GM21528 (cell line): ENCODE measurements at regions not wholly inside any gene's neighbourhood (a gene's known extent, or its start where the extent isn't known, plus 50 kb on each side); places are given as distances from the start of the nearest gene placed in this dataset.

Experiments used
- ATAC-seq: cut with Tn5 transposase; IDR thresholded peaks from one replicate; pipeline ENCODE4 v1.9.1; 2021; ENCODE audit warnings: mild to moderate bottlenecking, moderate library complexity; ENCODE audit not compliant: unreplicated experiment, low FRiP score

DNA sequence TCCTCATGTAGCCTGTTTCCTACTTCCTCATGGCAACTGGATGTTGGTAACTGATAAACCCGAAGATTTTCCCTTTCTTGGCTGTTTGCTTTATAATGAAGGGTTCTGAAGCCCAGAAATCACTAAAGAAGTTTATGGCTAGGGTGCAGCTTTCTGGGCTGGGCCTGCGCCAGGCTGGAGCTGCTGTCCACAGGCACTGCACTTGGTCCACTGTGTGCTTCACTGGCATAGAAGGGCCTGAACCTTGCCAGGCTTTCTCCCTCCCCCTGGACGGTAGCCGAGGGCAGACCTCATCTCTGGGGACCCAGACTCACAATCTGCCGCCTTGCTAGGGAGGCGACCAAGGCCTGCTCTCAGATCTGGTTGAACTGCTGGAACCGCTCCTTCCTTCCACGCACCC, 133.3 kb upstream of the SPRED2 start:
- no peak for ATAC-seq

DNA sequence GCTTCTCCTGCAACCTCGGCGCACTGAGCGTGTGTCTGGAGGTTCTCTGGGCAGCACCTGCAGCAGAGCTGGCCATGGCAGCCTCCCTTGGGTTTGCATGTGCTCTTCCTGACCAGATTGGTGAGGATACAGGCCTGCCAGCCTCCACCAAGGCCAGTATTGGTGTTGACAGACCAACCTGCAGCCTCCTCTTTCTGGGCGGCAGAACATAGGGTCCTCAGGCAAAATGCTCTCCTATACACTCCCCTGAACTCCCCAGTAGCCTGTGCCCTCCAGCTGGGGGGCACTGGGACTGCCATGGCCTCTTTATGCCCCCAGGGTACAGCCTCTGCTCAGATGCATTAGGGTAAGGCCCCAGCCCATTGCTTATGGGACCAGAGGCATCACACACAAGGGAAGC, 131.9 kb upstream of the SPRED2 start:
- ATAC-seq = no peak

DNA sequence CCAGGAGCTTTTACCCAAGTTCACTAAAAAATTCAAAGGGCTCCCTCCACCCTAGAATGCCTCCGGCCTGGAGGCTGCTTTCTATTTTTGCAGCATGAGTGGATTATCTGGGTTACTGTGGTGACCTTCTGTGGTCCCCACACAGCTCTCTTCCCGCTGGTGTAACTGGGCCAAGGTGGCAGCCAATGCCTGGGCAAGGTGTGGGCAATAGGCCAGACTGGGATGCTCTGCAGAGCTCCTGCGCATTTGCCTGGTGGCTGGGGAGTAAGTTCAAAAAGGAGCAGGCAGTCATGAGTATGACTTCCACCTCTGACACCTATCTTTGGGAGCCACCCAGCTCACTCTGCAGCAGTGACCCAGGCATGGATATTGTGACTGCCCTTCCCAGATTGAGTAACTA, 130.5 kb upstream of the SPRED2 start:
- no peak for ATAC-seq

DNA sequence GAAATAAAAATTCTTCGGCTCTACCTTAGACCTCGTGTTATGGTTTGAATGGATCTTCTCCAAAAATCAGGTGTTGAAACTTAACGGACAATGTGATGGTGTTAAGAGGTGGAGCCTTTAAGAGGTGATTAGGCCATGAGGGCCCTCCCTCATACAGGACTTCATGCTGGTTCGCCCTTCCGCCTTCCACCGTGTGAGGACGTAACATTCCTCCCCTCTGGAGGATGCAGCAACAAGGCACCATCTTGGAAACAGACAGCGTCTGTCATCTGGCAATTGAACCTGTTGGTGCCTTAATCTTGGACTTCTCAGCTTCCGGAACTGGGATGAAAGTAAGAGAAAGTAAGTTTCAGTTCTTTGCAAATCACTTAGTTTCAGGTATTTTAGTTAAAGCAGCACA, 126.3 kb upstream of the SPRED2 start:
- ATAC-seq = no peak

DNA sequence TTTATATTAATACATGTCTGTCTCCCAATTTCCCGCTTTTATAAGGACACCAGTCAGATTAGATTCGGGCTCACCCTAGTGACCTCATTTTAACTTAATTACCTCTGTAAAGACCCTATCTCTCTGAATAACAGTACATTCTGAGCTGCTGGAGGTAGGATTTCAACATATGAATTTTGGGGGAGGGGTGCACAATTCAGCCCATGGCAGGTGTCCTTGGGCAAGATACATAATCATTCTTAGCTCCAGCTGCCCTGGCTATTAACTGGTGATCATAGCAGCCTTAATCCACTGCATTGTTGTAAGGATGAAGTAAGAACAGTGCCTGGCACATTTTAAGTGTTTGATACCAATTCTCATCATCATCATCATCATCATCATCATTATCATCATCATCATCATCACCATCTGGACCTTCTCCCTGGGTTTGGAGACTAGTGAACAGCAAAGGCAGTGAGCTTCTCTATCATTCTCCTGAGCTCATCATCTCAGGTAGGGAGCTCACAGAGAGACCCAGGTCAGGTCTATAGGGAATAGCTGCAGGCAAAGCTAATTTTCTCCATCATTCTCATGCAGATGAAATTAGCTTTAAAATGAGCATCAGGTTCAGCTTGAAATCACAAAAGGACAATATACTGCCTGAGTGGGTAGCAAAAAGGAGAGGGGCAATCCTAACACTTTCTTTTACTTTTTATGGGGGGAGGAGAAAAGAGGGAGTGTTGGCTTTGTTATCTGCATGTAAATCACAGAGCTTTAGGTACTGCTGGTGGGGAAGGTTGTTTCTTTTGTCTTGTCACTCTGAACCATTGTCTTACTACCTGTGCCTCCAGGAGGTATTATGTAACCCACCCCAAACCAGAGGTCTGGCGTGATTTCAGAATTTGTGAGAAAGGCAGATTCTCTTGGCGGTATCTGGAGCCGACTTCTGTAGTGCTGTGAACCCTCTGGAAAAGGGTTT, 125.5 kb upstream of the SPRED2 start:
- ATAC-seq = no peak

DNA sequence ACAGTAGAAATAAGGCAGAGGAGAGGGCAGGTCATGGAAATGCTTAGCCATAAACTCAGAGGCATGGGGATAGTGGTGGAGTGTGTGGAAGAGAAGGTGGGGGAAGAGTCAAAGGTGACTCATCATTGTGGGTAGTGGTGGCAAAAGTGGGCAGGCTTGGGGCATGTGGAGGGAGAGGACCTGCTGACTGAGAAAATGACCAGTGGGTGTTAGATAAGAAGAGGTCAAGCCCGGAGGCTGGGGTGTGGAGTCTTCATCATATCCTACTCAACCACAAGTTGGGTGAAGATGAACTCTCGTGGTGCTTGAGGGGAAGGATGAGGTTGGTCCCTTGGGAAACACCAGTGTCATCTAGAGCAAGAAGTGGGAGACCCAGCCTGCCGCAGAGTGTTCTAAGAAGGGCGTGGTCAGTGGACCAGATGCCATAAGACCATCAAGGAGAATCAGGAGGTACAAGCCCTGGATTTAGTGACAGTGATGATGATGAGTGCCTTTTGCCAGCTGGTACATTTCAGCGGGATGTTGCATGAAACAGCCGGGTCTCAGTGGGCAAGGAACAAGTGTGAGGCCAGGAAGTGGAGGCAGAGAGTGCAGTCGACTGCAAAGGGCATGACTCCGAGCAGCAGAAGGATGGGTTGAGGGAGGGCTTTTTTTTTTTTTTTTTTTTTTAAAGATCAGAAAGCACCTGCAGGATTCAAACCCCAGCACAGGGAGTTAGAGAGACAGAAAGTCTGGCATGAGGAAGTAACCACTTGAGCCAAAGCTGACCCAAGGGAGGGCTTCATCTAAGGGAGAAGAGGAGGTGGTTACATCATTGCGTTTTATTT, 122.6 kb upstream of the SPRED2 start:
- ATAC-seq = no peak

DNA sequence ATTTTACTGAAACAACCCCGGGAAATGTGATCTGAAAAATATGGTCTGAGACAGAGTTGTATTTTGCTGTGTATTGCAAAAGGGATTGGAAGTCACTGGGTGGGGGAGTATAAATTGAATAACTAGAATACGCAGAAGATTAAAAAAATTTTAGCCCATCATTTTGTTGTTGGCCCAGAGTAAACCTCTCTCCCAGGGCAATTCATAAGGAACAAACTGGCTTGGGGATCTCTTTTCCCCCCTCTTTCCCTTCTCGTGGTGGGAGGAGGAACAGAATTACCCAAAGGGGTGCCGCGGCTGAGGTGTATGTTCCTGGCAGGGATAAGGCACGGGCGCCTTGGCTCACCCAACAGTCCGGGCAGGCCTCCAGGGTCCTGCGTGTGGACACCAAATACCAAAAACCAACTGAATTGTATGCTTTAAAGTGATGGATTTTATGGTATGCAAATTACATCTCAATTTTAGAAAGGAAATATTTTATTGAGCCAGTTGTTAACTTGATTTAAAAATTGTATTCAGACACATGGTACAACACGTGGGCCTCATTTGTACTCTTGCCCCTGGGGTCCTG, 121.2 kb upstream of the SPRED2 start:
- ATAC-seq = no peak

DNA sequence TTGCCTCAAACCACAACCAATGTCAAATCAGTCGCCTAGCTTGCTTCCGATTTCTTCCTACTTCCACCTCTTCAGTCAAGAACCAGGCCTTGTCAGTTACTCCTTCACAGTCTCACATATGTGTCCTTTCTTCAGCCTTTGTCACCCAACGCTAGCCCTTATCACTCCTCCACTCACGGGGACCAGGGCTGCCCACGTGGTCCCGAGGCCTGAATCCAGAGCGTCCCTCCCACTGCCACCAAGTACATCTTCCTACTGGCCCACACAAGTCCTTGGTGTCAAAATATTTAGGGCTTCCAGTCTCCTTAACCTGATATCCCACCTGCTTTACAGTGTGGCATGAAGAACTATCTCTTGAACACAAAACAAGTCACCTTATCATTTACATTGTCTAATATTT, 119.1 kb upstream of the SPRED2 start:
- ATAC-seq = no peak

DNA sequence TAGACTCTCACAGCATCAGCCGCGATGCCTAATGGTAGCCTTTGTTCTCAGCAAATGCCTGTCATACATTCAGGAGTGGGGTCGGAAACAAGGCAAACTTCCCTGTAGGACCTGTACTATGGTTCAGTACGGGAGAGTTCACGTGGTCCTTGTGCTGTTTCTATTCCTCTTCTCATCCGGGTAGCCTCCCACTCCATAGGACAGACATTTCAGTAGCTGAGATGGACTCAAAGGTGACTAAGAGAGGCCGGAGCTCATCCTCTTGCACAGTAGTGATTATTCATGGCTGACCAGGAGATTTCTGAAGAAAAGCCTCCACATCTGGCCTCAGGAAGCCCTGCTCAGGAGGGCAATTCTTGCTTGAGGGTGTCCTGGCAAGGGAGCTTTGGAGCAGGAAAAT, 117.8 kb upstream of the SPRED2 start:
- ATAC-seq = no peak

DNA sequence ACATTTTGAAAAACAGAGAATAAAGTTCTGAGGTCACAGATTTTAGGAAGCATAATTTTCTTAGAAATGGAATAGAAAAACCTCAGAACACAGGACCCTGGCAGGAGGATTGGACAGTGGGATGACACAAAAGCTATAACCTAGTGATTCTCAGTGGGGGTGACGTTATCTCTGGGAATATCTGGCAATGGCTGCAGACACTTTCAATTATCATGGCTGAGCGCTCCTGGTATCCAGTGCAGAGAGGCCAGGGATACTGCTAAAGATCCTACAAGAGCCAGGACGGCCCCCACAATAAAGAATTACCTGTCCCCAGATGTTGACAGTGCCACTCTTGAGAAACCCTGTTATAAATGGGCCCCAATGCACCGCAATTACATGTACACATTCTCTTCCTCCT, 117.2 kb upstream of the SPRED2 start:
- no peak for ATAC-seq

DNA sequence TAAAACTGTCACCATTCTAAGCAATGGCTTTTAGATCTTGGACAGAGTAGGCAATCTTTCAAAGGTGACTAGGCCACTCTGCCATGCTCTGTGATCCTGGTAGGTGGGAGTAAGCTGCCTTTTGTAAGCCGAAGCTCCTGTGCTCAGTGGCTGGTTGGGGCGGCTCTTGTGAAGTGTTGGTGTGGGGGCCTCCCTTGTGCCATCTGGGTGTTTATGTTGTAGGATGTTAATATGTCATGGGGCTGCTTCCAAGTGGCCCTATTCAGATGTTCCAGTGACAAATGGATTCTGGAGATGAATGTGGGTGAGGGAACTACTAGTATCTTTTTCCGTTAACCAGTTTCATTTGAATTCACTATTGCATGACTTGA, 116.8 kb upstream of the SPRED2 start:
- no peak for ATAC-seq

DNA sequence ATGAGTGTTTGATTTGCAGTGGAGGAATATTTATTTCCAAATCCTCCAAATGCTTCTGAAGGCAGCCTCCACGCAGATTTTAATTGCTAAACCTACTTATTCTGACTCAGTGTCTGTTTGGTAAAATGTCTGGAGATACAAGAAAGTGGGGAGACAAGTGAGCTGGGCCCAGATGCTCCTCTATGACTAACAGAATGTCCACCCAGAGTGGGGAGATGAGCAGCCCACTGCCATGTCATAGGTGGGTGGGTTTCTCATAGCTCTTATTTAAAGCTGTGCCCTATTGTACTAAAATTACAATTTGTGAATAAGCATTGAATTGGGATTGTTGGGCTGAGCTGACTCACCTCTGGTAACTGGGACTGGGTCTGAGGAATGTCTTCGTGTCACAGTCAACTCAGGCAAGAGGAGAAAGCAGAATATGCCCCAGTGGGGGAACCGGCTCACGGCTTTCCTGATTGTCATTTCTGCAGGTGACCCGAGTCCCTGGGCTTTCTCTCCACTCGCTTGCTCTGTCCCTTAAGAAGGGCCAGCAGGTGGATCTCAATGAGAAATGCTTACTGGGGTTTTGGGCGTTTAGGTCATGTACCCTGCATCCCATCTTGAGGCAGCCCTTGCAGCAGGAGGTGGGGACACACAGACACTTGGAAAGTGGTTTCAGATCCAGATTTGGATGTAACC, 116.3 kb upstream of the SPRED2 start:
- ATAC-seq = no peak

DNA sequence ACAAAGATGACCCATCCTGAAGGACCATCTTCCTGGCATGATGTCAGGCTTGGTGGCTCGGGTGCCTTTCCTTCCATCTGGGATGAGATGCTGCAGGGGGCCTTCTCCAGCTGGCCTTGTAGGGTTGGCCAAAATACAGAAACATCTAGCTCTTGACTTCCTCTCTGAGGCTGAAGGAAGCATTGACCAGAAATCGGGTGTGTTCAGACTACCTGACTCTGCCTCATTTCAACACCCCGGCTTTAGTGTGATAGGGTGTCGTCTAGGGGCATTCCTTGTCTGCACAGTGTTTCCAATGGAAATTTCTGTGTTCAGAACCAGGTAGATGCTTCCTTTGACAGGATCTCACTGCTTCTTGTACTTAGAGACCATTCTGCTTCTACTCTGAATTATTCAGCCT, 115.7 kb upstream of the SPRED2 start:
- no peak for ATAC-seq

DNA sequence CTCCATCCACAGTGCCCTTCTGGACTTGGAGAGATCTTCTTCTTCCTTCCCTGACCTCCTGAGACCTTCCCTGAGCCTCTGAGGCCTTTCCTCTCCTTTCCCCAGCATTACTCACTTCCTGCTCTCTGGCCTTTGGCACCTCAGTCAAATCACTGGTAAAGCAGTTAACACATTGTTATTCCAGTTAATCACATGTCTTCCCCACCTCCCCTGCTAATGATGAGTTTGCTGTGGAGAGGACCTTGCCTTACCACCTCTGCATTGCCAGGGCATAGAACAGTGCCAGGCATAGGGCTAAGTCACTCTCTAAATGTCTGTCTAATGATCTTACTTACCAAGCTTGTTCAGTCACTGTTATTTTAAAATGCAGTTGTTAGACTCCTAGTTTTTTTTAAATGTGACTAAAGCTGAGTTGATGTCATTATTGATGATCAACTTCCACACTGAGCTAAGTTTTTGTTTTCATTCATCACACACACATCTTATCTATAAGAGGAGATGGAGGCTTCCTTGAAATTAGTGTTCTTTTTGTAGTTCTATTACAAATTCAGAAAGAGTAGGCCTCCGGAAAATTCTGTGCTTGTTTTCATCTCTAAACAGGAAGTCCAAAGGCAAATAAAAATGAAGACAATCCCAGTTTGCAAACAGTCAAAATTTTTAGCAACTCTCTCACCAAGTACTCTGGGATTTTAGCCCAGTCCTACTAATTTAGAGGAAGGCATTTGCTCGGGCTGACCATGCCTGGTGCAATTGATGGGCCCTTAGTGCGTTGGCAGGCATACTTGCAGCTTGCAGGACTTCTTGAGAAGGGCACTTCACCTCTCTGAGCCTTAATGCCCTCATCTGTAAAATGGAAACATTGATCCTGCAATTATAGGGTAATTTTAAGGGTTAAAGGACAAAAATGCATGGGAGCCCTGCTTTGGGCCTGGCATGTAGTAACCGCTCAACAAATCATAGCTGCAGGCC, 113.7 kb upstream of the SPRED2 start:
- no peak for ATAC-seq

DNA sequence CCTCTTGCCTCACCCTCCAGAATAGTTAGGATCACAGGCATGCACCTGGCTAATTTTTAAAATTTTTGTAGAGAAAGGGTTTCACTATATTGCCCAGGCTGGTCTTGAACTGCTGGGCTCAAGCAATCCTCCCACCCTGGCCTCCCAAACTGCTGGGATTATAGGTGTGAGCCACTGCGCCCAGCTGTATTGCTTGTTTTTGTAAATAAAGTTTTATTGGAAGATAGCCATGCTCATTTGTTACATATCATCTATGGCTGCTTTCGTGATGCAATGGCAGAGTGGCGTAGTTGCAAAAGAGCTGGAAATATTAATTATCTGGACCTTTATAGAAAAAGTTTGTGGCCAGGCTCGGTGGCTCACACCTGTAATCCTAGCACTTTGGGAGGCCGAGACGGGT, 109.4 kb upstream of the SPRED2 start:
- ATAC-seq = no peak

DNA sequence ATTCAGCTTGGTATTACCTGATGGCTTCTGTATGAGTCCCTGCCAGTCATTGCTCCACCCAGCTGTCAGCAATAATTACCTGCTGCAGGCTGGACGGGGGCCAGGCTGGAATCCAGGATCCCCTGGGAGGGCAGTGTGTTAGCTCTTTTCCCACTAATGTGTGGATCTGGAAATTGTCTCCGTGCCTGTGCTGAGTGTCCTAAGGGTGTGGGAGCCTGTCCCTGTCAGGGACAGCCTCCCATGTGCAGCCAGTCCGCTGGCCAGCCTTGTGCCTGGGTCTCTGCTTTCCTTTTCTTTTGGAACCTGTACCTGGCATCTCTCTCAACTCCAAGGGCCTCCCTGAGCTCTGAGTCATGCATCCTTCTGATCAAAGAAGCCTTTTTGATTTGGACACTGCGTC, 107.2 kb upstream of the SPRED2 start:
- ATAC-seq = no peak

DNA sequence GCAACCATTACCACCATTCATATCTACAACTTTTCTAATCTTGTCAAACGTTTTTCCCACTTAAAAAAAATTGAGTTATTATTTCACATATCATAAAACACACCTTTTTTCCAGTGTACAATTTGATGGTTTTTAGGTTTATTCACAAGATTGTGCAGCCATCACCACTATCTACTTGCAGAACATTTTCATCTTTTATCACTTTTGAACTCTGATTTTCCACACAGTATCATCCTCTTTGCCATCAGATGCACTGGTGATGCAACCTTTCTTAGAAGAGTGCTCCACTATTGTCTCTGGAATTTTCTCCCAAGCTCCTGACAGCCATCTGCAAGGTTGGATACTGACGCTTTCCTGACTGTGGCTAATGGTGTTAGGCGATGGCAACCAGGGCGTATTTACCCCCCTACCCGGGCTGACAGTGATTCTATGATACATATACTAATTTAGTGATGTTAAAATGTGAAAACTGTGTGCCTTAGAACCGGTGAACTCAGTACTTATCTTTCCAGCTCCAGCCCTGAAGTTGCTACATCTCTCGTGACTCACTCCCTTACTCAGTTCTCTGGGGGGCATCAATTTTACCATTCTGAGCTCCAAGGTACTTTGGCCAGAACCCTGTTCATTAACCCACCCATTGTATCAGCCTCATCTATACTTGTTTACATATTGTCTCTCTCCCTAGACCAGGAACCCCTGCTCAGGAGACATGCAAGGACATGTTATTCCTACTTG, 105.4 kb upstream of the SPRED2 start:
- ATAC-seq = no peak

DNA sequence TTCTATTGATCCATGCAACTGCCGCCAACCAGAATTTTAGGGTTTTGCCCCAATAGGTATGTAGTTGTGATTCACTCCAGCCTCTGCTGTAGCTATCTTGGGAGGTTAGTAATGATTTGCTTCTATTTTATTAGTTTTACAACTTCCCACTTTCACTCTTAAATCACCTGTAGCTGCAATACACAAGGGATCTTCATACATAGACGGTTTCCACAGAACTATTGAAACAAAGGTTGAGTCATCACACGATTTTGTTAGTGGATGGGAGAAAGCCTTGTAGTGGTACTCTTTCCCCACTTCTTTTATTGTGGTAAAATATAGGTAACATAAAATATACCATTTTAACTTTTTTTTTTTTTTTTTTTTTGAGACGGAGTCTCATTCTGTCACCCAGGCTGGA, 104.2 kb upstream of the SPRED2 start:
- ATAC-seq = peak; percentile 87

DNA sequence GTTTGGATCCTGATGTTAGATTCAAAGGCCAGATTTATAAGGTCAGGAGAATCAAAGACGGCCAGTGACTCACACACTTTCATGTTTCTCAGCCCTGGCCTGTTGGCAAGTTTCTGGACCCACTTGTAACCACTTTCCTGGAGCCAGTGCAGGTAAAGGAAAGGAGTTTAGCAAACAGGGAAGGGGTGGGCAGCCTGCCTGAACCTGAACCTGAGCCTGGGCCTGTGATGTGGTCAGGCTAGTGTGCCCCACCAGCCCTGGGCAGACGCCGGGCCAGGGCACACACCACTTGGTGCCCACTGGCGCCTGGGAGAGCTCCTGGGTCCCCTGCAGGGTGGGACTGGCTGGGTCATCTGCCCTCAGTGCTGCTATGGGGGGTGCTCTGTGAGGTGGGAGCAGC, 100.5 kb upstream of the SPRED2 start:
- no peak for ATAC-seq
